Keratinocyte (primary cell): ENCODE measurements at regions not wholly inside any gene's neighbourhood (a gene's known extent, or its start where the extent isn't known, plus 50 kb on each side); places are given as distances from the start of the nearest gene placed in this dataset.
"Not testable (repeated sequence)": the region's sequence is repeated elsewhere in the genome, so short reads cannot be mapped to it uniquely, and the experiment has no call there.

Experiments used
- DNase-seq: peaks from one replicate; pipeline ENCODE4 v3.0.0-alpha.2; 2011; ENCODE audit warnings: low read depth, missing footprints, low spot score
- FAIRE-seq: peaks from 2 replicates; lab custom pipeline; 2011; peaks lifted over from hg19 to GRCh38; lab: Jason Lieb, UNC
- H2AFZ ChIP-seq: 2 replicates; pipeline ENCODE4 v1.6.0; 2012; ENCODE audit warnings: low read length, control low read depth, inconsistent platforms; ENCODE audit not compliant: control insufficient read depth
- H3K27ac ChIP-seq: 2 replicates; pipeline ENCODE4 v1.5.1; 2011; ENCODE audit warnings: low read length; ENCODE audit not compliant: control insufficient read depth, insufficient read depth
- H3K27me3 ChIP-seq: 3 replicates; pipeline ENCODE4 v1.6.0; 2011; ENCODE audit warnings: low read length; ENCODE audit not compliant: control insufficient read depth, insufficient read depth; ENCODE audit errors: extremely low read depth
- H3K36me3 ChIP-seq, 2 experiments: 2 replicates in 1 of 2; 3 replicates in 1 of 2; pipeline ENCODE4 v1.5.1; 2011; ENCODE audit warnings: low read length in 2 of 2, mild to moderate bottlenecking in 1 of 2; ENCODE audit not compliant: control insufficient read depth in 2 of 2, insufficient read depth in 2 of 2; ENCODE audit errors: extremely low read depth in 1 of 2
- H3K4me1 ChIP-seq: 3 replicates; pipeline ENCODE4 v1.5.1; 2011; ENCODE audit warnings: low read length; ENCODE audit not compliant: control insufficient read depth, insufficient read depth; ENCODE audit errors: extremely low read depth
- H3K4me2 ChIP-seq: 3 replicates; pipeline ENCODE4 v1.6.0; 2011; ENCODE audit warnings: low read depth, low read length; ENCODE audit not compliant: control insufficient read depth, insufficient read depth; ENCODE audit errors: extremely low read depth
- H3K4me3 ChIP-seq, 3 experiments: fragments of 200-600 bp in 1 of 3; sonication (generic) in 1 of 3; 2 replicates in 2 of 3; 3 replicates in 1 of 3; pipeline ENCODE4 v1.5.1; 2011 to 2016; ENCODE audit warnings: low read length in 3 of 3, mild to moderate bottlenecking in 3 of 3, control low read depth in 2 of 3, inconsistent platforms in 1 of 3, low read depth in 1 of 3, mixed read lengths in 1 of 3, mixed run types in 1 of 3, moderate library complexity in 1 of 3; ENCODE audit not compliant: control insufficient read depth in 2 of 3, insufficient read depth in 2 of 3; ENCODE audit errors: extremely low read depth in 1 of 3
- H3K79me2 ChIP-seq: 2 replicates; pipeline ENCODE4 v1.6.0; 2012; ENCODE audit warnings: low read length; ENCODE audit not compliant: control insufficient read depth, insufficient read depth
- H3K9ac ChIP-seq: 3 replicates; pipeline ENCODE4 v1.6.0; 2011; ENCODE audit warnings: low read length; ENCODE audit not compliant: control insufficient read depth, insufficient read depth; ENCODE audit errors: extremely low read depth
- H3K9me1 ChIP-seq: 3 replicates; pipeline ENCODE4 v1.6.0; 2011; ENCODE audit warnings: low read length; ENCODE audit not compliant: control insufficient read depth, insufficient read depth; ENCODE audit errors: extremely low read depth
- H3K9me3 ChIP-seq: 2 replicates; pipeline ENCODE4 v1.5.1; 2012; ENCODE audit warnings: low read depth, low read length; ENCODE audit not compliant: control insufficient read depth
- H4K20me1 ChIP-seq: 3 replicates; pipeline ENCODE4 v1.6.0; 2011; ENCODE audit warnings: low read length; ENCODE audit not compliant: control insufficient read depth, insufficient read depth; ENCODE audit errors: extremely low read depth
- EZH2 ChIP-seq: IDR thresholded peaks from one replicate; pipeline ENCODE4 v1.6.1; 2012; ENCODE audit warnings: inconsistent platforms, mild to moderate bottlenecking, low read length, moderate library complexity
- dilution Hi-C: fragments of 300-500 bp; cut with MboI; formaldehyde crosslinking; loops from one replicate; pipeline ENCODE4 v1.7.0; 2020; ENCODE audit warnings: low sequenced_read_pairs; ENCODE audit not compliant: extremely low pct_ligation_motif_present
- TF ChIP-seq, protein P1 (sequence below), 3 experiments: IDR thresholded peaks in 1 of 3; conservative IDR thresholded peaks in 1 of 3; optimal IDR thresholded peaks in 1 of 3; 2 replicates in 2 of 3; 3 replicates in 1 of 3; pipeline versions ENCODE3 to v1.5.1; 2011; ENCODE audit warnings: low read length in 3 of 3, mild to moderate bottlenecking in 3 of 3, moderate library complexity in 2 of 3, control low read depth in 1 of 3, inconsistent platforms in 1 of 3; ENCODE audit not compliant: insufficient read depth in 2 of 3; ENCODE audit errors: extremely low read depth in 1 of 3

DNA sequence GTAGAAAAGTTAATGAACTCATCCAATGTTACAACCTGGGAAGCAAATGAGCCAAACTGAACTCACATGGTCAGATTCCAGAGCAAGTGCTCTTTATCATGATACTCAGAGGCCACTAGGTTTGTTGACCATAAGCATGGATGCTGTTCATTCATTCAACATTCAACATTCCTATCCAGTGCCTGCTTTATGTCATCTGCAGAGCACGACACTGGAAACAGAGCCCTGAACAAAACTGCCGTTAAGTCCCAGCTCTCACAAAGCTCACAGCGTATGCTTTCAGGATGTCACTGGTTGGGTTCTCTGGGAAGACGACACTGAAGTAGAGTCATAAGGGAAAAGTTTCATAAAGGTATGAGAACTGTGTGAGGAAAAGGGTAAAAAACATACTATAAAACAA is 105.8 kb upstream of the TRIM77 start:
- H3K36me3 ChIP-seq = no peaks in the 10 kb centered on the region
- H3K9ac ChIP-seq = no peak overlapping the region
- H3K4me2 ChIP-seq = no peak overlapping the region
- no peak overlapping the region for H3K4me3 ChIP-seq
- no peaks in the 10 kb centered on the region for H3K4me1 ChIP-seq
- dilution Hi-C loops = no loop called here
- no peaks in the 10 kb centered on the region for H4K20me1 ChIP-seq
- no peaks in the 10 kb centered on the region for H3K9me3 ChIP-seq
- H2AFZ ChIP-seq = no peak overlapping the region
- DNase-seq (no peak), FAIRE-seq (no peak)
- H3K27me3 ChIP-seq = no peaks in the 10 kb centered on the region
- TF ChIP-seq, protein P1, sequence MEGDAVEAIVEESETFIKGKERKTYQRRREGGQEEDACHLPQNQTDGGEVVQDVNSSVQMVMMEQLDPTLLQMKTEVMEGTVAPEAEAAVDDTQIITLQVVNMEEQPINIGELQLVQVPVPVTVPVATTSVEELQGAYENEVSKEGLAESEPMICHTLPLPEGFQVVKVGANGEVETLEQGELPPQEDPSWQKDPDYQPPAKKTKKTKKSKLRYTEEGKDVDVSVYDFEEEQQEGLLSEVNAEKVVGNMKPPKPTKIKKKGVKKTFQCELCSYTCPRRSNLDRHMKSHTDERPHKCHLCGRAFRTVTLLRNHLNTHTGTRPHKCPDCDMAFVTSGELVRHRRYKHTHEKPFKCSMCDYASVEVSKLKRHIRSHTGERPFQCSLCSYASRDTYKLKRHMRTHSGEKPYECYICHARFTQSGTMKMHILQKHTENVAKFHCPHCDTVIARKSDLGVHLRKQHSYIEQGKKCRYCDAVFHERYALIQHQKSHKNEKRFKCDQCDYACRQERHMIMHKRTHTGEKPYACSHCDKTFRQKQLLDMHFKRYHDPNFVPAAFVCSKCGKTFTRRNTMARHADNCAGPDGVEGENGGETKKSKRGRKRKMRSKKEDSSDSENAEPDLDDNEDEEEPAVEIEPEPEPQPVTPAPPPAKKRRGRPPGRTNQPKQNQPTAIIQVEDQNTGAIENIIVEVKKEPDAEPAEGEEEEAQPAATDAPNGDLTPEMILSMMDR (optimal IDR thresholded peaks at IDR 0.05 in 1 of 3, IDR thresholded peaks at IDR 0.05 in 1 of 3, conservative IDR thresholded peaks at IDR 0.05 in 1 of 3; ENCODE audit: extremely low read depth in 1 of 3, insufficient read depth in 2 of 3, low read length in 3 of 3) = no peak
- no peak for TF ChIP-seq EZH2
- H3K79me2 ChIP-seq = no peaks in the 10 kb centered on the region
- no peaks in the 10 kb centered on the region for H3K9me1 ChIP-seq
- no peak overlapping the region for H3K27ac ChIP-seq

DNA sequence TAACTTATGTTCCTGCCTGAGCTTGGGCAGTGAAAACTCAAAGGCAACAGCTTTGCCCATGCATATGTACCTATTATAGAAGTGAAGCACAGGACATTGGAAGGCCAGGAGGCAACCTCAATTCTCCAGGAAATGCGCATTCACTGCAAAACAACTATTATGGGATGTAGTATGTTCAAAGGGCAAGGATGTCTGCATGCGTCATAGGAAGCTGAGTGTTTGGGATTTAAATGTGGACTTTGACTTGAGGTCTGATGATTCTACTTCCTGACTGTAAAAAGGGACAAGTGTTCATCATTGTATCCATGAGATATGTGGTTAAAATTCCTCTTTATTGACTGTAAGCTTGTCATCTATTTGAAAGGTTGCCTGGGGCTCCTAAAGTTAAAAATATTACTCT is 103.3 kb upstream of the TRIM77 start:
- H3K9ac ChIP-seq, dilution Hi-C loops, H3K27ac ChIP-seq, H3K4me3 ChIP-seq, H4K20me1 ChIP-seq, H3K79me2 ChIP-seq, H3K27me3 ChIP-seq, H3K36me3 ChIP-seq, H3K9me3 ChIP-seq, H3K9me1 ChIP-seq, H3K4me2 ChIP-seq, H3K4me1 ChIP-seq: not testable (repeated sequence)
- H2AFZ ChIP-seq = peak overlapping the region; percentile 5
- peak; percentile 48 for FAIRE-seq
- peak; percentile 15 for DNase-seq

GRCh38 chr11:89607497-89607896 is 102.6 kb upstream of the TRIM77 start:
- H3K9me3 ChIP-seq, dilution Hi-C loops, H4K20me1 ChIP-seq, DNase-seq, H3K4me1 ChIP-seq, H3K27ac ChIP-seq, H3K36me3 ChIP-seq, H3K9ac ChIP-seq, FAIRE-seq, H2AFZ ChIP-seq, H3K4me2 ChIP-seq, H3K9me1 ChIP-seq, H3K79me2 ChIP-seq, H3K4me3 ChIP-seq, H3K27me3 ChIP-seq: not testable (repeated sequence)
